ENCODE measurements at regions not wholly inside any gene's neighbourhood (a gene's known extent, or its start where the extent isn't known, plus 50 kb on each side); places are given as distances from the start of the nearest gene placed in this dataset.
"Not testable (repeated sequence)": the region's sequence is repeated elsewhere in the genome, so short reads cannot be mapped to it uniquely, and the experiment has no call there.

- DNase-seq, result not testable (repeated sequence)
Measured at GRCh38 chr1:8227674-8228073, 90.2 kb upstream of the SLC45A1 start.

- no peak for DNase-seq
Measured at GRCh38 chr1:8226747-8227146, 91.2 kb upstream of the SLC45A1 start.

GRCh38 chr1:8226024-8226423 lies 91.9 kb upstream of the SLC45A1 start:
- DNase-seq, result not testable (repeated sequence)

DNA sequence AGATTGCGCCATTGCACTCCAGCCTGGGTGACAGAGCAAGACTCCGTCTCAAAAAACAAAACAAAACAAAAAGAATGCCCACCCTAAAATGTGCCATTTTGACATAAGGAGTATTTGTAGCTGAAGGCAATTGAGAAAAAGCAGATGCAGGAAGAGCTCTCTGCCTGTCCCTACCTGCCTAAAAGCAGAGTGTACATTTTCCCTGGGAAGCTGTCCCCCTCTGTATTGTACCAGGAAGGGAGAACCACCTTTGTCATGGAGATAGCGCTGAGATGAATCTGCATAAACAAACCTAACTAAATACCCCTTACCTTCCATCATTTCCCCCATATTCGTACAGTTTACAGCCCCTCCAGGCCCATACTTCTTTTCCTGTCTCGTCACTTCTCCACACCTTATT lies 94.4 kb upstream of the SLC45A1 start:
- no peak for DNase-seq

GRCh38 chr1:8222789-8223188 lies 95.1 kb upstream of the SLC45A1 start:
- no peak for DNase-seq

DNA sequence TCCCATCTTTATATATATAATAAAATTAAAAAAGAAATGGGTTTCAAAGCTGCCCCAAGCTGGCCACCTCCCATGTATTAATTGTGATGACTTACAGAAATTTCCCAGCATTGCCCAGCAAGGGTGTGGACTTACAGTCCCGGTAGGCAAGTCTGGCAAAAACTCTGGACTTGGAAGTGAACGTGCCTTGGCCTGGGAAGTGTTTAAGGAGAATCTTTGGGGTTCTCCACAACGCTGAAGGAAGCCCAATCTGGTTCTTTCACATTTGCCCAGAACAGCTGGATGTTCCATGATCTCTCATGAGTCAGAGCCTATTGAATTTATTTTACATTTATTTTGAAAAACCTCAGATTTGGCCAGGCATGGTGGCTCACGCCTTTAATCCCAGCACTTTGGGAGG lies 98.4 kb upstream of the SLC45A1 start:
- no peak for DNase-seq

DNA sequence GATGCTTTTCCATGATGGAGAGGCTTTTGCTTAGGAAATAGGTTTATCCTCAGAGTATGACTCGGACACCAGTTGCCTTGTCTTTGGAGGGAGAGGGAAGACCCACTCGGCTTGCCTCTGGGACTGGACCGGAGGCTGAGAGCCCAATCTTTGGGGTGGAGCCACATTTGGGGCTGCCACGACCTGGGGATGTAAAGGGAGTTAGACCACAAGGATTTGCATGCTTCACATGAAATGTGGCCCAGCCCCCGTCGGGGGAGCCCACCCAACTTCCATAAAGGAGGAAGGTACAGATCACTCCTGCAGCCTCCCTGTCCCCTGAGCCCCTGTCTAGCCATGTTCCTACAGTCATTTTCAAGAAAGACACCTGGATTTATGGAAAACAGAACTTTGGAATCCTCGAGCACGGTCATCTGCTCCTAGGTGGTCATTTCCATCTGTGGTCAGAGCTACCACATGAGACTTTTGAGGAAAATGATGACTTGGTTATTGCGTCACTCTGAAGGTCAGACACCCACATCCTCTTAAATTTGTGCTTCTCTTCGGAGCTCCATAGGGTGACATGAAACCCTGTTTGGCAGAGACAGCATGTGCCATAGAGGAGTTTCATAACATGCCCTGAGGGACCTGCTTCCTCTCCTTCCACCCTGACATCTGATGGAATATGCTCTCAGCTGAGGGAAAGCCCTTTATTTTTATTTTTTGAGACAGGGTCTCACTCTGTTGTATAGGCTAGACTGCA lies 99.4 kb upstream of the SLC45A1 start:
- no peak for DNase-seq

DNA sequence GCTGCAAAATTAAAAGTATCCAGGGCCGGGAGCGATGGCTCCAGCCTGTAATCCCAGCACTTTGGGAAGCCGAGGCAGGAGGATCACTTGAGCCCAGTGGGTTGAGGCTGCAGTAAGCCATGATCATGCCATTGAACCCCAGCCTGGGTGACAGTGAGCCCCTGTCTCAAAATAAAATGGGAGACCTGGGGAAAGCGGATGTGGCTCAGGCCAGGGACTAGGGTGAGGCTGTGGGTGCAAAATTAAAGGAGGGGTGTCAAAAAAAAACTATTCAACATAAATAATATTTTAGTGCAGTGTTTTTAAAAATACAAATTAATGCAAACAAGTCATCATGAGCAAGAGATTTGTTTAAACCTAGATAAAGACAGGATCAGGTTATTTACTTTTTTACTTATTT lies 100.1 kb upstream of the SLC45A1 start:
- DNase-seq, result no peak

DNA sequence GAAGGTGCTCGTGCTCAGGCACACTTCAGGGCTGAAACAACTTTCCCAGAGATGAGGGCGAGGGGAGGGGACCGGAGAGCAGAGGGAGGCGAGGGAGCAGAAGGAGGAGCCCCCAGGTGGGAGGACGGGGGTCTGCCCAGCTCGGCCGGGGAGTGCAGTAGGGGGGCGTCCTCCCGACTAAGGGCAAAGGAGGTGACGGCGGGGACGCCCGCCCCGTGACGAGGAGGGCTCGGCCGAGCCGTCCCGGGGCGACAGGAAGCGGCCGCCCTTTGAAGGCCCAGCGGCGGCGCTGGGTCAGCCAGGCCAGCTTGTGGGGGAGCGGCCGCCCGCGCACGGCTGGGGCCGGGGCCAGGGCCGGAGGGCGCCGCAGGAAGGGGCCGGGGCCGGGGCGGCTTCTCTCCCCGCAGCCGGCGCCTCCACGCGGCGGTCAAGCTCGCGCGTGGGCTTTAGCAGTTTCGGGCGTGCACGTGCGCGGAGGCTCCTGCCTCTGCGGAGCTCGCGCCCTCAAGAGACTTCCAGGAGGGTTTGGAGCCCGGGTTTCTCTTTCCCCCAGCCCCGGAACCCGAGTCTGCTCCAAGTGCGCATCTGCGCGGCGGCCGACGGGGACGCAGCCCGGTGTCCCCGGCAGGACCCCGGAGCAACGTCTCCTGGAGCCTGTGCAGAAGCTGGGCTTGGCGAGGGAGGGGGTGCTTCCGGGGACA lies 100.8 kb upstream of the SLC45A1 start:
- peak; percentile 81 for DNase-seq

DNA sequence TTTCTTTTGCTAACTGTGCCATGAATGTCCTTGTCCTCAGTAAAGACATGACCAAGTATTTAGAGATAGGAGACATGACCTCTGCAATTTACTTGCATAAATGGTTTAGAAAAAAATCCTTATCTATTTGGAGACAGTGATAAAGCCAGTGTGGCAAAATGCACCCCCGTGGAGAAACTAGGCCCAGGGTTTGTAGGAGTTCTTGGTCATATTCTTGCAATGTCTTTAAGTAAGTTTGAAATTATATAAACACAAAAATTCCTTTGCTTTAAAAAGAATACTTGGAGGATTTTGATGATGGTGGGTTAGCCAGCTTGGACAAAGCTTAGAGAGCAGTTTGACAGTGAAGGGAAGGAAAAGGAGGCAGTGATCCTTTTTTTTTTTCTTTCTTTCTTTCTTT lies 101.9 kb upstream of the SLC45A1 start:
- DNase-seq, result no peak

DNA sequence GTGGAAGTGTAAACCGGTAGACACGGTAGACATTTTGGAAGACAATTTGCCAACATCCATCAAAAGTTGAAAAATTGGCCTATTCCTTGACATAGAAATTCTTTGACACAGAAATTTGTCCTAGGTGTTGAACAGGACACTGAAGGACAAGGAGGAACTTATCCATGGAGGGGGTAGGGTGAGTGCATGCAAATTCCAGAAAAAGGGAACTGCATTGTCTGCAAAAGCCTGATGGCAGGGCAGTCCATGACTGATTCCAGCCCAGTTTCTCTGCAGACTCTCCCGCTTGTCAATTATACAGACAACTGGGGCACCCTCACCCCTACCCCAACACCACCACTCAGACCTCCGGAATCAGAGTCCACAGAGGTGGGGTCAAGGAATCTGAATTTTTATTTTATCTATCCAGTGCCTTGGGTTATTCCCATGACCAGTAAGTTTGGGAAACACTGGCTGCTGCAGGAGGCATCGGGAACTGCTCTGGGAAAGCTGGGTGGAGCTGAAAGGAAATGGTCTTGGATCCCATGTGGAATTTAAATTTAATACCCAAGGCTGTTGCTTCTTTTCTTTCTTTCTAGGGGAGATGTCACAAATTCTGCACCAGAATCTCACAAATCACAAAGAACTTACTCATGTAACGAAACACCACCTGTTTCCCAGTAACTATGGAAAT lies 103.3 kb upstream of the SLC45A1 start:
- no peak for DNase-seq

GRCh38 chr1:8213676-8214075 lies 104.2 kb upstream of the SLC45A1 start:
- no peak for DNase-seq

DNA sequence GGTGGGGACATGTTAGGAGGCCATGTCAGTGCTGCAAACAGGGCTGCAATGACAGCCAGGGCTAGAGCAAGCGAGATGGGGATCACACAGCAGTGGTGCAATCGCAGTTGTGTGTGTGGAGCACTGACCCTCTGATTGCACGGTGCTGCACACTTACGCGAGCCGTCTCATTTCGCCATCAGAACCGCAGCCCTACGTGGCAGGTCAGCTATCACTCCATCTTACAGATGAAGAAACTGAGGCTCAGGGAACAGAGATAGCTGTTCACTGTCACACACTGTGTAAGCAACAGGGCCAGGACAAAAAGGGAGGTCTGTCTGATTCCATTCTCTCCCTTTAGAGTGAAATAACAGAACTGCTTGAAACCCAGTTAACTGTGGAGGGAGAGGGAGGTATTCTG lies 104.8 kb upstream of the SLC45A1 start:
- no peak for DNase-seq

- no peak for DNase-seq
Measured at GRCh38 chr1:8212580-8213031, 105.3 kb upstream of the SLC45A1 start.

- peak; percentile 54 for DNase-seq
Measured at GRCh38 chr1:8211883-8212579, 105.9 kb upstream of the SLC45A1 start.

DNA sequence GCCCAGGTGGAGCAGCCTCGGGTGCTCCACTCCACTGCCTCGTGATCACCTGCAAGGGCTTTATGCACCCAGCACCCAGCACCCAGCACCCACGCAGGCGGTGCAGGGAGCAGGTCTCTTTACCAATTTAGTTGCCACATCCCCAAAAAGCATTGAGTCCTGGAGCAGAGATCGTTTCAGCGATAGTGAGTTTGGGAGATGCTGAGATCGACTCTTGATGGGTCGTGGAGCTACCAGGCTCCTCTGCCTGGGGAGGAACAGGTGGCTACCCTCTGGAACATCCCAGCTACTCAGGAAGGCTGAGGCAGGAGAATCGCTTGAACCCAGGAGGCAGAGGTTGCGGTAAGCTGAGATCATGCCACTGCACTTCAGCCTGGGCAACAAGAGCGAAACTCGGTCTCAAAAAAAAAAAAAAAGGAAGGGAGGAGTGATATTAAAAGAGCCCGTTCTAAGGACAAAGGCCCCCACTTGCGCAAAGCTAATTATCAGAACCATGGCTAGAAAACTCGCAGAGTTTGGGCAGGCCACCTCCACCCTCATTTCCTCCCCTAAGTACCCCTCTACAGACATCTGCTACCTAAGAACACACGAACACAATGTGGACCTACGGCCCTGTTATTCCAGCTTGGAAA lies 106.5 kb upstream of the SLC45A1 start:
- no peak for DNase-seq

DNA sequence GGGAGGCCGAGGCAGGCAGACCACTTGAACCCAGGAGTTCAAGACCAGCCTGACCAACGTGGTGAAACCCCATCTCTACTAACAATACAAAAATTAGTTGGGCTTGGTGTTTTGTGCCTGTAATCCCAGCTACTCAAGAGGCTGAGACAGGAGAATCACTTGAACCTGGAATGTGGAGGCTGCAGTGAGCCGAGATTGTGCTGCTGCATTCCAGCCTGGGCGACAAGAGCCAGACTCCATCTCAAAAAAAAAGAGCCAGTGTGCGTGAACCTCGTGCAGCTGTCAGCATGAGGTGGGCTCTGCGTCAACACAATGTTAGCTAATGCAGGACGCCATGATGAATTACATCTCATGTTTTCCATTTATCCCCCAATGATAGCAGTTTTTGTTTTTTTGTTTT lies 110.7 kb upstream of the SLC45A1 start:
- DNase-seq, result no peak

DNA sequence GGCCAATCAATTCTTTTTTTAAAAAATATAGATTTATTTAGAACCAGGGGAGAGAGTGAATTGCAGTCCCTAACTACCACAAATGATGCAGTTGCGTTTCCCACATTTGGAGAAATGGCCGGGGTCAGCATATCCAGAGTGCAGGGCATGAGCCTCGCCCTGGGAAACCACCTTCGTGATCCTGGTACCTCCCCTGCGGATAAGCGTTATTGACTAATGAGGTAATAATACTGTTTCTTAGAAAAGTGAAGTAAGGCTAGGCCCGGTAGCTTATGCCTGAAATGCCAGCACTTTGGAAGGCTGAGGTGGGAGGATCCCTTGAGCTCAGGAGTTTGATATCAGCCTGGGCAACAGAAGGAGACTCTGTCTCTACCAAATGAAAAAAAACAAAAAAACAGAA lies 111.5 kb upstream of the SLC45A1 start:
- DNase-seq, result no peak

DNA sequence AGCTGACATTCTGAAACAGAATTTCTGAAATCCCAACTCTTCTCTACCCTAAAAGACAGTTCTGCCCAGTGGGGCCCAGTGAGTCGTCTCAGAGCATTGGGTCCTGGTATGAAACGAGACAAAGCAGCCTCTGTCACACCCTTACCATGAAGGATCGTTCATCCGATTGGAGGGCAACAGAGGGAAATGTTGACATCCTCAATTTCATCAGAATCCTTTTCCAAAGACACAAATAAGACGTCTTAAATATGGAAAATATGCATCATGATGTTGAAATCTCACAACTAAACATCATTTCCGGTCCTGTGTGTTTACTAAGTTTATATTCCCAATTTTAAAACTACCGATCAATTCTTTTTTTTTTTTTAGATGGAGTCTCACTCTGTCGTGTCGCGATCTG lies 112.1 kb upstream of the SLC45A1 start:
- no peak for DNase-seq

DNA sequence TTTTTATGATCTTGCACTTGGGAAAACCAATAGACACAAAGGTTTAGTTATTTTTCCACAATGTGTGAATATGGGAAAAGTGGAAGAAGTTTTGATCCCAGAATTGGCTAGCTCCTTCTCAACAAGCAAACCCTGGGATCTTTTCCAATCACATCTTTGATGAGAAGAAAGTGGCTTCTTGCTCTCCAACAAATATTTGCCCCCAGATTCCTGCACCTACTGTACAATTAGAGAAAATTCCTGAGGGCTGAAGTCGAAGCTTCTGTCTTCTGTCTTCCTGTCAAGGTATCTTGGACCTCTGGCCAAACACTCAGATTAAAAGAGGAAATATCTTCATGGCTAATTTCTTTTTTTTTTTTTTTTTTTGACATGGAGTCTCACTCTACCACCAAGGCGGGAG lies 113.1 kb upstream of the SLC45A1 start:
- no peak for DNase-seq

- no peak for DNase-seq
Measured at GRCh38 chr1:8203551-8203950, 114.4 kb upstream of the SLC45A1 start.

DNA sequence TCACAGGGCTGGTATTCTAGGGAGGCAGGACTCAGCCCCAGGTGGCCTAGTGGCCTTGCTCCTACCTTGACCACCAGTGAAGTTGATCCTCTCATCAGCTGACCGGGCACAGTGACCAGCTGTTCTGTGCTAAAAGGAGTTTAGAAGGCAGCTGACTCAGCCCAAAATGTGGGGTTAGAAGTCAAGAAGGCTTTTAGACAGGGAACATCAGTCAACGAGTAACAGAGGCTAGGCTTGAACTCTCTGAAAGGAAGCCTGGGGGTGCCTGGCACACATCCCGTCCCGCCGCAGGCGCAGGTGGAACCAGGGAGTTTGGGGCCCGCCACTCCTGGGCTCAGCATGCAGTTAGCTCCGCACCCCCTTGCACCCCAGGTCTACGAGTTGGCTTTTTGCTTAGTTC lies 114.9 kb upstream of the SLC45A1 start:
- no peak for DNase-seq
